Spleen (tissue), 11 donors: ENCODE measurements at regions not wholly inside any gene's neighbourhood (a gene's known extent, or its start where the extent isn't known, plus 50 kb on each side); places are given as distances from the start of the nearest gene placed in this dataset.

Experiments used
- DNase-seq: peaks from one replicate; pipeline ENCODE4 v3.0.0-alpha.2; 2020
- H3K27ac ChIP-seq, 8 donors: fragments of 200-600 bp; sonication (generic) in 7 of 8; 1 replicate in 4 of 8; 2 replicates in 4 of 8; pipeline versions ENCODE4 v1.5.0 to v1.8.0; 2016 to 2021; ENCODE audit warnings: inconsistent platforms in 4 of 8, mild to moderate bottlenecking in 4 of 8, moderate library complexity in 1 of 8
- H3K27me3 ChIP-seq, 7 donors: fragments of 200-600 bp; sonication (generic) in 6 of 7; replicated peaks in 1 of 7; 1 replicate in 4 of 7; 2 replicates in 3 of 7; pipeline versions ENCODE4 v1.5.0 to v1.8.0; 2016 to 2021; ENCODE audit warnings: inconsistent platforms in 3 of 7, mild to moderate bottlenecking in 1 of 7
- H3K36me3 ChIP-seq, 6 donors: fragments of 200-600 bp; sonication (generic) in 5 of 6; 1 replicate in 4 of 6; 2 replicates in 2 of 6; pipeline versions ENCODE4 v1.5.0 to v1.8.0; 2016 to 2021; ENCODE audit warnings: inconsistent platforms in 2 of 6
- H3K4me1 ChIP-seq, 6 donors: fragments of 200-600 bp; sonication (generic) in 5 of 6; 1 replicate in 3 of 6; 2 replicates in 3 of 6; pipeline versions ENCODE4 v1.5.0 to v1.8.0; 2016 to 2021; ENCODE audit warnings: inconsistent platforms in 3 of 6
- H3K4me3 ChIP-seq, 8 donors: fragments of 200-600 bp; sonication (generic) in 7 of 8; 1 replicate in 4 of 8; 2 replicates in 4 of 8; pipeline versions ENCODE4 v1.5.0 to v1.8.0; 2016 to 2021; ENCODE audit warnings: inconsistent platforms in 4 of 8, mild to moderate bottlenecking in 4 of 8, moderate library complexity in 2 of 8
- H3K9me3 ChIP-seq, 8 donors: fragments of 200-600 bp; sonication (generic) in 7 of 8; 1 replicate in 4 of 8; 2 replicates in 4 of 8; pipeline versions ENCODE4 v1.5.0 to v1.8.0; 2016 to 2021; ENCODE audit warnings: inconsistent platforms in 4 of 8
- CTCF ChIP-seq, 11 experiments: fragments of 200-600 bp in 7 of 11; fragments of 450-650 bp in 4 of 11; sonication (generic) in 4 of 11; IDR thresholded peaks in 8 of 11; conservative IDR thresholded peaks in 3 of 11; 1 replicate in 7 of 11; 2 replicates in 4 of 11; pipeline versions ENCODE4 v1.4.0 to v1.8.0; 2016 to 2021; ENCODE audit warnings: antibody characterized with exemption in 11 of 11, inconsistent platforms in 4 of 11, mild to moderate bottlenecking in 1 of 11
- POLR2A ChIP-seq, 3 donors: fragments of 450-650 bp; IDR thresholded peaks; one replicate each; pipeline ENCODE4 v1.5.1; 2017; ENCODE audit warnings: antibody characterized with exemption in 3 of 3, mild to moderate bottlenecking in 1 of 3
- POLR2AphosphoS5 ChIP-seq, 3 donors: sonication (generic); formaldehyde crosslinking; IDR thresholded peaks; one replicate each; pipeline ENCODE4 v1.5.1; 2017; ENCODE audit warnings: antibody characterized with exemption in 3 of 3
- WGBS, 5 donors: extraction: QIAGEN DNeasy Blood & Tissue Kit in 3 of 5; methylation state at CpG; one replicate each; pipeline versions ENCODE4 v1.1.5 to v1.1.7; 2013 to 2018; 5-methylcytosine and 5-hydroxymethylcytosine counted together
- intact Hi-C: fragments of 100-400 bp; cut with DNase I; formaldehyde crosslinking; loops from one replicate; pipeline ENCODE4 v1.15.0; 2023; ENCODE audit warnings: low total_unique reads
- donor health status: healthy with polysubstance abuse.
- donor health status: DM: no; HTN: no; CAD: no; lungs with moderate emphysema.
- donor health status: DM: no; HTN: no; CAD: no.
- donor health status: Bipolar disorder and iron deficiency.
- donor health status: healthy.
- donor health status: DM: no; HTN: no; CAD: no.
- donor health status: DM: yes; HTN: yes; CAD: no.

GRCh38 chr16:86041807-86042206 lies 142.8 kb downstream of the IRF8 start:
- intact Hi-C loops = loop anchor here (10.0 kb wide), 1 partner anchor 483 kb away; no protein-coding TSS in a partner anchor
- DNase-seq = peak; percentile 22
- WGBS, 5 donors = 35 to 61% (median 47%) methylated on average over 4 of the region's 4 CpGs

GRCh38 chr16:86042393-86042792 lies 143.4 kb downstream of the IRF8 start:
- Histone ChIP-seq H3K4me1 (peaks cover 0 to 17% (median 2%) of the 10 kb centered on the region in 6 donors), H3K27ac (no peak overlapping the region), H3K9me3 (no peaks in the 10 kb centered on the region), H3K36me3 (no peaks in the 10 kb centered on the region), H3K4me3 (no peak overlapping the region), H3K27me3 (peaks cover 0 to 71% (median 0%) of the 10 kb centered on the region in 7 donors)
- intact Hi-C loops = loop anchor here (10.0 kb wide), 1 partner anchor 482 kb away; no protein-coding TSS in a partner anchor
- WGBS, 5 donors = 68 to 87% (median 74%) methylated on average over 9 of the region's 9 CpGs
- DNase-seq = no peak
- TF ChIP-seq POLR2AphosphoS5 (IDR thresholded peaks at IDR 0.05) (no peak), POLR2A (IDR thresholded peaks at IDR 0.05) (no peak), CTCF (IDR thresholded peaks at IDR 0.05 in 8 of 11, conservative IDR thresholded peaks at IDR 0.05 in 3 of 11) (no peak)

More at GRCh38 chr16:86041807-86042206, 142.8 kb downstream of the IRF8 start:
- H3K27ac ChIP-seq = no peak overlapping the region
- peaks cover 0 to 65% (median 0%) of the 10 kb centered on the region in 7 donors for H3K27me3 ChIP-seq
- no peaks in the 10 kb centered on the region for H3K36me3 ChIP-seq
- peaks cover 0 to 17% (median 2%) of the 10 kb centered on the region in 6 donors for H3K4me1 ChIP-seq
- no peak for TF ChIP-seq POLR2AphosphoS5 (IDR thresholded peaks at IDR 0.05)
- no peak for TF ChIP-seq CTCF (IDR thresholded peaks at IDR 0.05 in 8 of 11, conservative IDR thresholded peaks at IDR 0.05 in 3 of 11)
- no peak for TF ChIP-seq POLR2A (IDR thresholded peaks at IDR 0.05)
- H3K9me3 ChIP-seq = no peaks in the 10 kb centered on the region
- H3K4me3 ChIP-seq = no peak overlapping the region

- peak; percentile 61 for DNase-seq
- Histone ChIP-seq H3K9me3 (no peaks in the 10 kb centered on the region), H3K4me1 (peaks cover 0 to 16% (median 2%) of the 10 kb centered on the region in 6 donors), H3K36me3 (no peaks in the 10 kb centered on the region), H3K27me3 (peaks cover 0 to 72% (median 0%) of the 10 kb centered on the region in 7 donors), H3K4me3 (no peak overlapping the region), H3K27ac (no peak overlapping the region)
- 74 to 81% (median 78%) methylated on average over 11 to 12 of the region's 12 CpGs for WGBS, 5 donors
- intact Hi-C loops = loop anchor here (10.0 kb wide), 1 partner anchor 482 kb away; no protein-coding TSS in a partner anchor
- TF ChIP-seq CTCF (IDR thresholded peaks at IDR 0.05 in 8 of 11, conservative IDR thresholded peaks at IDR 0.05 in 3 of 11) (no peak), POLR2A (IDR thresholded peaks at IDR 0.05) (no peak), POLR2AphosphoS5 (IDR thresholded peaks at IDR 0.05) (no peak)
Observed at GRCh38 chr16:86042996-86043725, 144.2 kb downstream of the IRF8 start.

- peaks cover 0 to 72% (median 0%) of the 10 kb centered on the region in 7 donors for H3K27me3 ChIP-seq
- H3K36me3 ChIP-seq = no peaks in the 10 kb centered on the region
- H3K4me1 ChIP-seq = peaks cover 0 to 10% (median 0%) of the 10 kb centered on the region in 6 donors
- H3K4me3 ChIP-seq = no peak overlapping the region
- TF ChIP-seq POLR2A (IDR thresholded peaks at IDR 0.05) (no peak), CTCF (IDR thresholded peaks at IDR 0.05 in 8 of 11, conservative IDR thresholded peaks at IDR 0.05 in 3 of 11) (peak in 9 of 11 experiments; percentile 40 to 73 (median 61))
- WGBS, 5 donors = 21 to 40% (median 29%) methylated on average over 5 to 11 of the region's 11 CpGs
- intact Hi-C loops = loop anchor here (10.0 kb wide), 1 partner anchor 481 kb away; no protein-coding TSS in a partner anchor
- no peak overlapping the region for H3K27ac ChIP-seq
- no peaks in the 10 kb centered on the region for H3K9me3 ChIP-seq
- peak; percentile 81 for DNase-seq
Observed at GRCh38 chr16:86044241-86044671, 145.3 kb downstream of the IRF8 start.
